ENCODE measurements at regions not wholly inside any gene's neighbourhood (a gene's known extent, or its start where the extent isn't known, plus 50 kb on each side); places are given as distances from the start of the nearest gene placed in this dataset.

- in situ Hi-C loops (cut with MboI) (no loop called here), intact Hi-C loops (cut with micrococcal nuclease) (no loop called here)
- TF ChIP-seq ZNF512 (tag; IDR thresholded peaks at IDR 0.05) (peak; percentile 95), TSHZ1 (CRISPR knock-in tag; IDR thresholded peaks at IDR 0.05) (no peak)
- Histone ChIP-seq H3K27me3 (ENCODE audit: control insufficient read depth in 2 of 2, insufficient read depth in 2 of 2, low read length in 2 of 2) (no peaks in the 10 kb centered on the region), H3K4me1 (replicated peaks in 1 of 2; ENCODE audit: control insufficient read depth in 2 of 2, insufficient read depth in 2 of 2, low read length in 2 of 2) (no peaks in the 10 kb centered on the region), H3K9me1 (ENCODE audit: control insufficient read depth, insufficient read depth, low read length) (no peaks in the 10 kb centered on the region), H3K36me3 (ENCODE audit: control insufficient read depth, insufficient read depth, low read length) (no peaks in the 10 kb centered on the region), H3K9me3 (replicated peaks; ENCODE audit: control insufficient read depth, insufficient read depth, low read depth, low read length) (peaks cover 2% of the 10 kb centered on the region), H3K27ac (ENCODE audit: extremely low read depth, low read depth, low read length) (no peak overlapping the region), H3K4me2 (ENCODE audit: insufficient read depth, low read length) (no peak overlapping the region), H3K9ac (ENCODE audit: insufficient read depth in 1 of 2, low read depth in 2 of 2, low read length in 2 of 2) (no peak overlapping the region), H2AFZ (ENCODE audit: low read depth, low read length) (no peak overlapping the region), H4K20me1 (replicated peaks; ENCODE audit: control insufficient read depth, insufficient read depth, low read length) (no peaks in the 10 kb centered on the region), H3K79me2 (ENCODE audit: control insufficient read depth, insufficient read depth, low read length) (no peaks in the 10 kb centered on the region), H3K4me3 (no peak overlapping the region)
- ATAC-seq (no peak), FAIRE-seq (no peak), DNase-seq (ENCODE audit: extremely low read depth in 1 of 4, low spot score in 3 of 4) (no peak)
- ChIA-PET CTCF (ENCODE audit: low intra/inter-chr PET ratio) (no interaction called here), POLR2A (no interaction called here)
- WGBS (ENCODE audit: insufficient coverage, low coverage, missing lambda C conversion rate) = 0% methylated on average over 1 of the region's 1 CpG
- no TSS peak for BruUV-seq (replicated peaks)
Measured at GRCh38 chr1:238914346-238914745, 472.0 kb upstream of the CHRM3 start.

Data from K562 (cell line).